ENCODE measurements at regions not wholly inside any gene's neighbourhood (a gene's known extent, or its start where the extent isn't known, plus 50 kb on each side); places are given as distances from the start of the nearest gene placed in this dataset.
"Not testable (repeated sequence)": the region's sequence is repeated elsewhere in the genome, so short reads cannot be mapped to it uniquely, and the experiment has no call there.

DNA sequence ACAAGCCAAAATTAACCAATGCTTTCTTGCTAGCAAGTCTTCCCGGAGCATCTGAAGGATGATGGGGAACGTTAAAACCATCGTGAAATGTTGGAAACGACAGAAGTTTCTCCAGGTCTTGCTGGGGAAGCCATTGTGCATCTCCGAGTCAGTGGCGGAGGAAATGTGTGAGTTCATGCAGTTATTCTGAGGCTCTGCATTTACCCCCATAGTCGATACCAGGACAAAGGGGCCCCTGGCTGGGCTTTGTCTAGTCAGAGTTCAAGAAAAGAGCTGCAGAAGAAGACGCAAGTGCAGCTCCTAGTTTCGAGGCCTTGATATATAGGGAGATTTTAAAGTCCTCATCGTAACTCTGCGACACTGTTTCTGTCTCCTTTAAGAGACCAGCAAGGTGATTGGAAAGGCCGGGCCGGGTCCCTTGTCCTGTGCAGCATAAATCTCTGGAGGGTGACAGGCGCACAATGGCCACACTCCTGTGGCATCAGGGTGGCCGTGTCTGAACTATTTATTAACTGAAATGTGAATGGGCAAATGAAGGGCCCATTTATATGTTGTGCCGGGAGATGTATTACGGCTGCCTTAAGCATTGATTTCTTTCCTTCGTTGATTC, 172.0 kb downstream of the TEX29 start:
- no peak for DNase-seq (ENCODE audit: low read depth in 1 of 2, low spot score in 1 of 2)
- Histone ChIP-seq H3K36me3 (no peaks in the 10 kb centered on the region), H3K4me1 (ENCODE audit: low read depth) (no peaks in the 10 kb centered on the region), H3K4me3 (no peak overlapping the region), H3K27ac (no peak overlapping the region), H3K9me3 (ENCODE audit: low read depth) (no peaks in the 10 kb centered on the region), H3K27me3 (no peaks in the 10 kb centered on the region)
- TF ChIP-seq, protein P1, sequence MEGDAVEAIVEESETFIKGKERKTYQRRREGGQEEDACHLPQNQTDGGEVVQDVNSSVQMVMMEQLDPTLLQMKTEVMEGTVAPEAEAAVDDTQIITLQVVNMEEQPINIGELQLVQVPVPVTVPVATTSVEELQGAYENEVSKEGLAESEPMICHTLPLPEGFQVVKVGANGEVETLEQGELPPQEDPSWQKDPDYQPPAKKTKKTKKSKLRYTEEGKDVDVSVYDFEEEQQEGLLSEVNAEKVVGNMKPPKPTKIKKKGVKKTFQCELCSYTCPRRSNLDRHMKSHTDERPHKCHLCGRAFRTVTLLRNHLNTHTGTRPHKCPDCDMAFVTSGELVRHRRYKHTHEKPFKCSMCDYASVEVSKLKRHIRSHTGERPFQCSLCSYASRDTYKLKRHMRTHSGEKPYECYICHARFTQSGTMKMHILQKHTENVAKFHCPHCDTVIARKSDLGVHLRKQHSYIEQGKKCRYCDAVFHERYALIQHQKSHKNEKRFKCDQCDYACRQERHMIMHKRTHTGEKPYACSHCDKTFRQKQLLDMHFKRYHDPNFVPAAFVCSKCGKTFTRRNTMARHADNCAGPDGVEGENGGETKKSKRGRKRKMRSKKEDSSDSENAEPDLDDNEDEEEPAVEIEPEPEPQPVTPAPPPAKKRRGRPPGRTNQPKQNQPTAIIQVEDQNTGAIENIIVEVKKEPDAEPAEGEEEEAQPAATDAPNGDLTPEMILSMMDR (IDR thresholded peaks at IDR 0.05; ENCODE audit: low read depth, low read length): no peak

DNA sequence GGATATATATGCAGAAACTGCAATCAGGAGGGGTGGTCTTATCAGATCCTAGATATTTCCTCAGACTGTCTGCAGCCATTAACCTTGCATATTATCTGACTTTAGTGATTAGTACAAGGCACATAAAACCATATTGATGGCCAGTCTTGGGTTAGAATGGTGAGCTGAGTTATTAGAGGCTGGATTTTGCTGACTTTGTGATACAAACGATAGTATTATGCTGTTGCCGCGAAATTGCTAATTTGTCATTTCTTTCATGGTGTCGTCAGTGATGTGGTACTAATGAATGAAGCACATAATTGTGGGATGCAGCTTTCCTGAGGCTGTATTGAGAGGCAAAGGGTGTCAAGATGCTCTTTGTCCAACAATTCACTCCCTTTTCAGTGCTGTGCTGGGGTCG, 172.5 kb downstream of the TEX29 start:
- H3K4me3 ChIP-seq: no peak overlapping the region
- no peaks in the 10 kb centered on the region for H3K9me3 ChIP-seq (ENCODE audit: low read depth)
- H3K4me1 ChIP-seq (ENCODE audit: low read depth): no peaks in the 10 kb centered on the region
- TF ChIP-seq, protein P1 (IDR thresholded peaks at IDR 0.05; ENCODE audit: low read depth, low read length): no peak
- no peak for DNase-seq (ENCODE audit: low read depth in 1 of 2, low spot score in 1 of 2)
- no peak overlapping the region for H3K27ac ChIP-seq
- no peaks in the 10 kb centered on the region for H3K27me3 ChIP-seq
- no peaks in the 10 kb centered on the region for H3K36me3 ChIP-seq

DNA sequence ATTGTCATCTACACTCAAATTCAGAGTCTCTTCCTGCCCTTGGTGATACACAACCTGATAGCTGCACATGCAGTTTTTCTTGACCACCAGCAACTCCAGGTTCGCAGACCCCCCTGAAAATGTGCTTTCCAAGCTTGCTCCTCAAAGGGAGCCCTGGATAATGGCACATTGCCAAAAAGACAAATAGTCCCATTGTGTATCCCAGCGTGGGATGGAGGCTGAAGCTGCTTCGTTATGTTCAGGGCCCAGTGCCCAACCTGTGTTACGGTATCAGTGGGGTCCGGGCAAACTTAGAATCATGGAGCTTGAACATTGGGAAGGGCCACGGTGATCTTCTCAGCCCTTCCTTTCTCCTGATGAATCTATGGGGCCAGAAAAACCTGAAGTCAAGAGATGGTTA, 173.0 kb downstream of the TEX29 start:
- Histone ChIP-seq H3K9me3 (ENCODE audit: low read depth) (no peaks in the 10 kb centered on the region), H3K27ac (no peak overlapping the region), H3K4me3 (no peak overlapping the region), H3K36me3 (no peaks in the 10 kb centered on the region), H3K4me1 (ENCODE audit: low read depth) (no peaks in the 10 kb centered on the region), H3K27me3 (no peaks in the 10 kb centered on the region)
- TF ChIP-seq, protein P1 (IDR thresholded peaks at IDR 0.05; ENCODE audit: low read depth, low read length): no peak
- DNase-seq (ENCODE audit: low read depth in 1 of 2, low spot score in 1 of 2): no peak

DNA sequence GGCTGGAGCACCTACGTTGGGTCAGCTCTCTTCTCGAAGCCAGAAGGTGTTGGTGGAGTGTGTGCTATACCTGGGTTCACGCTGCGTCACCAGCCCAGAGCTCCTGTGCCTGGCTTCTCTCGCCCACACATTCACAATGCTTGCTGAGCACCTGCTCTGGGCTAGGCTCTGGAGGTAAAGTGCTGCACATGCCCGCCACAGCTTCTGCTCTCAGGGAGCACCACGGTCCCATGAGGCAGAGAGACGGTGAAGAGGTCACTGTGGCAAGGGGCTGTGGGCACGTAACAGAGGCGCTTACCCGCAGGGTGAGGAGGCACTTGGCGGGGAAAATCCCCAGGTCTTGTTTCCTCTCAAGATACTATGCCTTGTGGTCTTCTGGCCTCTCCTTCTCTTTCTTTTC, 174.2 kb downstream of the TEX29 start:
- Histone ChIP-seq H3K4me3 (no peak overlapping the region), H3K4me1 (ENCODE audit: low read depth) (no peaks in the 10 kb centered on the region), H3K9me3 (ENCODE audit: low read depth) (no peaks in the 10 kb centered on the region), H3K36me3 (no peaks in the 10 kb centered on the region), H3K27me3 (no peaks in the 10 kb centered on the region), H3K27ac (no peak overlapping the region)
- TF ChIP-seq, protein P1 (IDR thresholded peaks at IDR 0.05; ENCODE audit: low read depth, low read length): no peak
- DNase-seq (ENCODE audit: low read depth in 1 of 2, low spot score in 1 of 2): no peak

DNA sequence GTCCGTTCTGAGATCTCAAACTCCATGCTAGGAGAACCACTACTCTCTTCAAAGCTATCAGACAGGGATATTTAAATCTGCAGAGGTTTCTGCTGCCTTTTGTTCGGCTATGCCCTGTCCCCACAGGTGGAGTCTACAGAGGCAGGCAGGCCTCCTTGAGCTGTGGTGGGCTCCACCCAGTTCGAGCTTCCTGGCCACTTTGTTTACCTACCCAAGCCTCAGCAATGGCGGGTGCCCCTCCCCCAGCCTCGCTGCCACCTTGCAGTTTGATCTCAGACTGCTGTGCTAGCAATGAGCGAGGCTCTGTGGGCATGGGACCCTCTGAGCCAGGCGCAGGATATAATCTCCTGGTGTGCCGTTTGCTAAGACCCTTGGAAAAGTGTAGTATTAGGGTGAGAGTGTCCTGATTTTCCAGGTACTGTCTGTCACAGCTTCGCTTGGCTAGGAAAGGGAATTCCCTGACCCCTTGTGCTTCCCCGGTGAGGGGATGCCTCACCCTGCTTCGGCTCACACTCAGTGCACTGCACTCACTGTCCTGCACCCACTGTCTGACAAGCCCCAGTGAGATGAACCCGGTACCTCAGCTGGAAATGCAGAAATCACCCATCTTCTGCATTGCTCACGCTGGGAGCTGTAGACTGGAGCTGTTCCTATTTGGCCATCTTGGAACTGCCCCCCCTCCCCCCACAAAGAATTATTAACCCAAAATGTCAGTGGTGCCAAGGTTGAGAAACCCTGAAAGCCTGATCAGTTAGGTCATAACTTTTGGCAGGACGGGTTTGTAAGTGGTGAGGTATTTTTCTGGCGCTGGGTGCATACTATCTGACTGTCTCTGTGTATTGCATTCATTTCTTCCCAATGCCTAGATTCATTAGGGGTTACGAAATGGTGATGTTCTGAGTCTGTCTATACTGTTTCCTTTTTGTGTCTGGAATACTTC, 181.4 kb downstream of the TEX29 start:
- not testable (repeated sequence) for DNase-seq (ENCODE audit: low read depth in 1 of 2, low spot score in 1 of 2); H3K4me1 ChIP-seq (ENCODE audit: low read depth); H3K4me3 ChIP-seq; H3K9me3 ChIP-seq (ENCODE audit: low read depth); H3K27ac ChIP-seq; H3K36me3 ChIP-seq
- H3K27me3 ChIP-seq: peaks cover 14% of the 10 kb centered on the region

DNA sequence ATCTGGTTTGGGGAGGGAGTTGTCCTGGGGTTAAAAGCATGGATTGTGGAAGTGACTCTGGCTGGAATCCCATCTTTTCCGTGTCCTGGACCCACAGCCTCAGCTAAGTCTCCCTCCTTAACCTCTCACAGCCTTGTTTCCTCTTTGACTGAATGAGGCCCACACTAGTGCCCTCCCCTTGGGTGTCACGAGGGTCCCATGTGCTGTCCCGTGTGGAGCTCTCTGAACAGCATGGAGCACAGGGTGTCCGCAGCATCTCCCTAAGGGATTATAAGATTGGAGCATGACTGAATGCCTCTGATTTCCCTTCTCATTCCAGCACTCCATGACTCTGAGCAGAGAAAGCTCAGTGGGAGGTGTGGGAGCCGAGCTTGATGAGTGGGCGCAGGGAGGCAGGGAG, 182.5 kb downstream of the TEX29 start:
- no peak for DNase-seq (ENCODE audit: low read depth in 1 of 2, low spot score in 1 of 2)
- no peak overlapping the region for H3K27ac ChIP-seq
- H3K36me3 ChIP-seq: no peaks in the 10 kb centered on the region
- TF ChIP-seq, protein P1 (IDR thresholded peaks at IDR 0.05; ENCODE audit: low read depth, low read length): no peak
- H3K9me3 ChIP-seq (ENCODE audit: low read depth): no peaks in the 10 kb centered on the region
- H3K4me3 ChIP-seq: no peak overlapping the region
- H3K4me1 ChIP-seq (ENCODE audit: low read depth): no peaks in the 10 kb centered on the region
- peaks cover 17% of the 10 kb centered on the region for H3K27me3 ChIP-seq

Data from cardiac muscle cell (in vitro differentiated cells and primary cell).